Hippocampal formation (tissue), 2 donors: ENCODE measurements at regions not wholly inside any gene's neighbourhood (a gene's known extent, or its start where the extent isn't known, plus 50 kb on each side); places are given as distances from the start of the nearest gene placed in this dataset.

Experiments used
- DNase-seq, 2 donors: peaks; one replicate each; lab custom pipeline; 2025; lab: John Stamatoyannopoulos, UW

DNA sequence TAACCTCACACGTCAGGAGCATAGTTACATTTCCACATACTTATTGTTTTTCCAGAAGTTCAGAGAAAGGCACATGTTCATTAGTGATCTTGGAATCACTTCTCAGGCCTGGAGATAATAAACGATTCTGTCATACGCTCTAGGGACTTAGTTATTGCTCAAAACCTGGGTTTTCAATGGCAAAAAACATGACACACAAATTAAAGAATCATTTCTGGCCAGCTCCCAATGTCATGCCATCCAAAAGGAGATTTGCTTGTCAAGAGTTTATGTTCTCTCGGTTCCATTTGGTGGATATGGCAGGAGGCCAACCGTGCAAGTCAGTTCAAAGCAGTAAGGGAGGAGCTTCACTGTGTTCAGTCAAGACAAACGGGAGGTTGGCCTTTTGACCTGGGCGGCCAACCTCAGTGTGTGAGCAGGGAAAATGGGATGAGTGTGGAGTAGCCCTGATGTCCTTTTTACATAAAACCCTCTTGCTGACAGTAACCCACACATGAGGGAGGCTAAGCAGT lies 123.4 kb downstream of the NXNL2 start:
- no peak for DNase-seq

DNA sequence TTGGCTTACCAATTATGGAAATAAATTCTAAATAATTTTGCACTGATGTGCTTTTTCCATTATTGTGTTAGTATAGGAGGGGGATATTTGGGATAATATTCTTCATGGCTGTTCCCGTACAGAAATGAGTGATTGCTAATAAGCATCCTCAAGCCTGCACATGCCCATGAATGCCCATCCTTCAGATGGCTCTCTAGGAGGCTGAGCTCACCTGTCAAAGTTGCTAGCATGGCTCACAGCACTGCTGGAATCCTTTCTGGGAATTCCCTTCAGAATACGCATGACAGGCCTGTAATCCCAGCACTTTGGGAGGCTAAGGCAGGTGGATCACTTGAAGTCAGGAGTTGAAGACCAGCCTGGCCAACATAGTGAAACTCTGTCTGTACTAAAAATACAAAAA lies 124.1 kb downstream of the NXNL2 start:
- DNase-seq = no peak

DNA sequence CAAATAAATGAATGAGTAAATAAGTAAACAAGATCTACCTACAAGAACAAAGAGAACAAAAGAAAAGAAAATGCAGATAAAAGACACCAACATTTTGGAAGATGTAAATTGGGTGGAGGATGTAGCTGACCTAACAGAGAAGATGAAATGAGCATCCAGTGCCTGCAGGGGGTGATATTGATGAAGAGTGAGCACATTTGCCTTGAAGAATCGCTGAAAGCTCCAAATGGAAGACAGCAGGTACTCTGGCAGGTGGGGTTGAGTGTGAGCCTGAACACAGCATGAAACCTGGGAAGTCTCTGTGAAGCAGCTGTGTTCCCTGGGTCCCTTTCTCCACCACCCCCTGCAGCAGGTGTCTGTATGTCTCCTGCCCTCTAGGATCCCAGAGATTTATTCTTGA lies 125.6 kb downstream of the NXNL2 start:
- no peak for DNase-seq

DNA sequence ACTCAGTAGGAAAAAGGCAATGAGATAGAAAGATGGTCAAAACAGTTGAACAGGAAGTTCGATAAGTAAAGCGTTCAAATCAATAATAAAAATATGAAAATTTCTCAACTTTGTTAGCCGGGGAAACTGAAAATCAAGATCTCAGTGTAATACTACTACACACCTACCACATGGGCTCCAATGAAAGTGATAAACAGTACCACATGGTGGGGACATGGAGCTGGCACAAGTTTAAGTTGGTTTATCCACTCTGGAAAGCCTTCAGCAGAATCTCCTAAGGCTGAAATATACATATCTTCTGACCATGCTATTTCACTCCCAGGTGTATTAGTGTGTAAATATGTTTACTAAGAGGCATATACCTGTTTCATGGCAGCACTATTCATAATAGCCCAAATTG lies 126.8 kb downstream of the NXNL2 start:
- no peak for DNase-seq

DNA sequence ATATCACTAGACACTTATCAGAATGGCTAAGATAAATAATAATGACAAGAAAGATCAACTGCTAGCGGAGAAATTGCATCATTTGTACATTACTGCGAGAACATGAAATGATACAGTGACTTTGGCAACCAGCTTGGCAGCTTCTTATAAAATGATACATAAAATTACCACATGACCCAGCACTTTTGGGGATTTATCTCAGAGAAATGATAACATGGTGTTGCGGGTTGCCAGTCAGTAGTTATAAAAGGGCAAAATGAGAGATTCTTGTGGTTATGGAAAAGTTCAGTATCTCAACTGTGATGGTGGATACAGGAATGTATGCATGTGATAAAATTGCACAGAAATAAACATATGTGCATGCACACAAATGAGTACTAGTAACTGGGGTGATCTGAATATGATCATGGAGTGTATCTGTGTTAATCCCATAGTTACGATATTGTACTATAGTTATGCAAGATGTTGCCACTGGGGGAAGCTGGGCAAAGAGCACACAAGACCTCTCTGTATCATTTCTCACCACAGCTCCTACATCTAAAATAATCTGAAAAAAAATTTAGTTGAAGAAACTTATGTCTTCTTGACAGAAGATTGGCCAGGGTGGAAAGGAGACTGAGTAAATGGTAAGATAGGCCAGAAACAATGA lies 128.9 kb downstream of the NXNL2 start:
- no peak for DNase-seq

DNA sequence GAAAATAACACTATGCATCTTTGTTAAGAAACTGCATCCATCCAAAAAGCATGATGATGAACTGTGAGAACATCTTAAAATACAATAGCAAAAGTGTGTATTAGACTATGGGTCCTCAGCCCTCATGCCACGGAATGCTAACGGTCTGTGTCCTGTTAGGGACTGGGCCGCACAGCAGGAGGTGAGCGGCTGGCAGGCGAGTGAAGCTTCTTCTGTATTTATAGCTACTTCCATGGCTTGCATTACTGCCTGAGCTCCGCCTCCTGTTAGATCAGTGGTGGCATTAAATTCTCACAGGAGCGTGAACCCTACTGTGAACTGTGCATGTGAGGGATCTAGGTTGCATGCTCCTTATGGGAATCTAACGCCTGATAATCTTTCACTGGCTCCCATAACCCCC lies 129.8 kb downstream of the NXNL2 start:
- DNase-seq = no peak

DNA sequence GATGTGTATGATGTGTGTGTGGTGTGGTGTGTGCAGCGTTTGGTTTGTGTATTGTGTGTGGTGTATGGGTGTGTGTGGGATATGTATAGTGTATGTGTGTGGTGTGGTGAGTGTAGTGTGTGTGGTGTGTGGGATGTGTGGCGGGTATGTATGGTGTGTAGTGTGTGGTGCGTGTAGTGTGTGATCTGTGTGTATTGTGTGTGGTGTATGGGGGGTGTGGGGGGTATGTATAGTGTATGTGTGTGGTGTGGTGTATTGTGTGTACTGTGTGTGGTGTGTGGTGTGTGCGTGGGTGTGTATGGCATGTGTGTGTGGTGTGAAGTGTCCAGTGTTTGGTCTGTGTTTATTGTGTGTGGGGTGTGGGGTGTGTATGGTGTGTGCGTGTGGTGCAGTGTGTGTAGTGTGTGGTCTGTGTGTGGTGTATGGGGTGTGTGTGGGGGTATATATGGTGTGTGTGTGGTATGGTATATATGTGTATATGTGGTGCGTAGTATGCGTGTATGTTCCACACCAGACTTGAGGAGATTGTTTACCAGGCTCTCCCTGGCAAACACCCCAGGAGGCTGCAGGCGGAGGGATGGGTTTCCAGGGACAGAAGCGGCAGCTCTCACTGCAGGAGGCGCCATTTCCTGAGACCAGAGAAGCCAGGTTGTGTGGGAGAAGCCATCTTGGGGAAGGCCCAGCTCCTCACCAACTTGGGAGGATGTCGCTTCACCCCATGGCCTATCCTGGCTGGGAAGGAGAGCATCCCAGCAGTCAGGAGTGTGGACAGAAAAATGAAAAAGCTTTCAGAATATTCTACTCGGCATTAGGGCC lies 138.1 kb downstream of the NXNL2 start:
- no peak for DNase-seq

DNA sequence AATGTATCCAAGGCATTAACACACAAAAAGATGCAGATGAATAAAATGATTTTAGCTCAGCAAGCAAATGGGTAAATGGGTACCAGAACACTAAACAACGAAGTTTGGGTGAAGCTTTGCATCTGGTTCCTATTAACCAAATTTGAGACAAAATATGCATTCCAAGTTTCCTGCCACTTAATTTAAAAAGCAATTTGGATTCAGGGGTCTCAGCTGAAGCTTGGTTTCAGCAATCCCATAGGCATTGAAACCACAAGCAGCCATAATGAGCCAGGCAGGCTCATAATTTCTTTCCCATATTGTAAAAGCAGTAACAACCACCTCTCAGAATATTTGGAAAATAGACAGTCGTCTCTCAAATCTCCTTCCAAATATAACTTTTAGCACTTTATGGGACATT lies 138.9 kb downstream of the NXNL2 start:
- DNase-seq = no peak

DNA sequence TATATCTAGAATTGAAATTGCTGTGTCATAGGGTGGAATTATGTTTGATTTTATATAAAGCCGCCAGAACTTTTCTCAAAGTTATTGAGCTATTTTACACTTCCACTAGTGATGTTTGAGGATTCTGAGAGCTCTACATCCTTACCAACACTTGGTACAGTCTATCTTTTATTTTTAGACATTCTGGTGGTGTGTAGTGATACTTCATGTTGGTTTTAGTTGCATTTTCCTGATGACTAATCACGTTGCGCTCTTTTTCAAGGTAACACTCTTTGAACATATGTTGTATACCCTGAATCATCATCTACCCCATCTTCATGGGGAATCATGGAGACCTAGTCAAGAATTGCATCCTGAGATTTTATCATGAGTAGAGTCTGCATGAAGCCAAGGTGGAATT lies 141.7 kb downstream of the NXNL2 start:
- DNase-seq = no peak

DNA sequence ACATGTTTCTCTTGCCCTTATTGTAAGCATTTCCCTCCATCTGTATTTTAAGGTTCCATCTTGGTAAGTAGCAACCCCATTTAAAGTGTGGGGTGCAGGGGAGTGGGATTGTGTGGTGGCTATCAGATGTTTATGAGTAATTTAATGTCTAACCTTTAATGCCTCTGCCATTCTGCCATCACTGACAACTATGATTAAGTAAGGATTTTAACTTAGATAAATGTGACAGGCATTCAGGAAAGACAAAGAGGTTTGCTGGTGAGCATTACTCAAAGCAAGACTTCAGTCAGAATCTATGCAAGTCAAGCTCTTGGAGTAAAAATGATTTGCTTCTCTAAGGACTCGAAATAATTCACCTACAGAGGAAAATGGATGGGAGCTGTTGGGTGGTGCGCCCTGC lies 143.0 kb downstream of the NXNL2 start:
- DNase-seq = no peak

DNA sequence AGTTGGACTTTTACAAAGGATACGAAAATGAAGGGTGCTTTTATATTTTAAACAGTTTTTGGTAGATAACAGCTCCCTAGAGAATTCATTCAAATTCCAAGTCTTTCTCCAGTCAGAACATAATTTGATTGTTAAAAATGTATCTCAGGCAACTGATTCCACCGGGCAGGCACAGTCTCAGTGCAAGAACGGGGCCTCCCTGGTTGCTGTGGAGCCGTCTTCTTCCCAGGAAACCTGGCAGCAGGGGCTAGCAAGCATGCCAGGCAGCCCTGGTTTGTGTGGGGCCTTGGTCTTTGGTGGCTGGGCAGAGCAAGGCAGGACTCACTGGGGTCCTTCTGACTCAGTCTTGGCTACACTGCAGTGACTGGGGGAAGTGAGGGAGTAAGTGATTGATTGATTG lies 143.5 kb downstream of the NXNL2 start:
- no peak for DNase-seq

DNA sequence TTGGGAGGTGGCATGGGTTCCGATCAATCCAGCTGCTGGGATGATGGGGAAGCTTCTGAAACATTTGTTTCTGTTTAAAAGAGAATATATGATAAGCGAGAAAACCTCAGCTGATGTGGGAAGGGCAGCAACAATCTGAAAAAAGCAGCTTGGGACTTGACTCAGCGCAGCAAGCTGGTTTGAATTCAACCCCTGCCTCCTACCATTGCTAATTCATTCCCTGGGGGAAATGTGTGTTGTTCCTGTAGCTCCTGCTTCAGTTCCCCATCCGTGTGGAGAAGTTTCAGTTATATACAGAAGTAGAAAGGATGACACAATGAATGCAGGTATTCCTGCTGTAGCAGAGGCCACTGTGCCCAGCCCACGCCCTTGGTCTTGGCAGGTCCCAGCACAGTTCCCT lies 145.1 kb downstream of the NXNL2 start:
- no peak for DNase-seq

DNA sequence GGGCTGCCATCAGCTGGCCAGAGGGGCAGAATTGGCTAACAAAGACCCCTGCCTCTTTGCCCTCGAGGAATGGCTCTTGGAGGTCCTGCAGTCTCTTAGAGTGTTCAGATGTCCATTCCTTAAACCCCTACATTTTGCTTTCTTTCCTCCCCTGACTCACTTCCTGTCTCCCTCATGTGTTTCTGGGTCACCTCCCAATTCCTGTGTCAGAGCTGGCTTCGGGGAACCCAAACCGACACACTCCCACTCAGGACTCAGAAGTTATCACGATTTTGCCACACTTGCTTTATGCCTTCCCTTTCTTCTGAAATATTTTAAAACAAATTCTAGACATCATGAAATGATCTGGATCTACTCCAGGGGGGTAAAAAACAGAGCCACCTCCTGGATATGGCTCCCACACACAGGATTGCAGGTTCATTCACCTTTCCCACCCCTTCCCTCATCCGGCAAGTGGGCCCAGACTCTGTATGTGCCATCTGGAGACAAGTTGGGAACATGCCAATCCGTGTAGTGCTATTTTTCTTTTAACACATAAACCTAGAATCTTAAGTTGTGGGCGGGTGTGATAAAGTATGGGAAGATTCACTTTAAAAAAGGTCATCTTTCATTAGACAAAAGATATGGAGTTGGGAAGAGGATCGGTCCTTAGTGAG lies 145.7 kb downstream of the NXNL2 start:
- DNase-seq = no peak

DNA sequence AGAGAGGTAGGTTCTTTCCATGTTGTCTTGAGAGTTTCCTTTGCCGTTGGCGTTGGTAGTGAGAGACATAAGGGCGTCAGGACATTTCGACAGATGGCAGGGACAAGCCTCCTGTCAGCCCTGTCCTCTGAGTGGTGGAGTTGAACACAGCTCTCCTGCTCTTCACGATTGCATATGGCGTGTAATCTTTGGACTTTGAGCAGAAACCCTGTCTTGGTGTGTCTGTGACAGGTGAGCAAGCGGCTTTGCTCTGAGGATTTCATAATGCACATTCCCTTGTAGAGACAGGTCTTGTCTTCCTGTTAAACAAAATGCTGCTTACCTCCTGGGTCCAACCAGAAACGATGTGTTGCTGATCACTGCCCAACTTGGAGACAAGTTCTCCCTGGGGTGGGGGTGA lies 146.5 kb downstream of the NXNL2 start:
- DNase-seq = no peak

DNA sequence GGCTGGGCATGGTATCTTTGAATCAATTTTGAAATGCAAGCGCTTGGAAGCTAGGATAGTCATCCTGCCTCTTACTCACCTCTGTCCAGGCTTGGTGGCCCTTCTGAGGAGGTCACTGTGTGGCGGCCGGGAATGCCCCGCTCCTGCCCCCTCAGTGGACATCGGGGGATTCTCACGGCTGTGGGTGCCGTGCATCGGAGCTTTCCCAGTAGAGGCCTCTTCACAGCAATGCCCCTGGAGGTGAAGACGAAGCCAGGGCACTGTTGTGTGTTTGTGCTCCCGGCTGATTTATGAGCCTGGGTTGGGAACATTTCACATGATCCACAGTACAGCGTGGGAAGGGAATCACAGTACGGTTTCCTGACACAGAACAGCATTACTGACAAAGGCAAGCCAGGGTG lies 147.5 kb downstream of the NXNL2 start:
- no peak for DNase-seq

DNA sequence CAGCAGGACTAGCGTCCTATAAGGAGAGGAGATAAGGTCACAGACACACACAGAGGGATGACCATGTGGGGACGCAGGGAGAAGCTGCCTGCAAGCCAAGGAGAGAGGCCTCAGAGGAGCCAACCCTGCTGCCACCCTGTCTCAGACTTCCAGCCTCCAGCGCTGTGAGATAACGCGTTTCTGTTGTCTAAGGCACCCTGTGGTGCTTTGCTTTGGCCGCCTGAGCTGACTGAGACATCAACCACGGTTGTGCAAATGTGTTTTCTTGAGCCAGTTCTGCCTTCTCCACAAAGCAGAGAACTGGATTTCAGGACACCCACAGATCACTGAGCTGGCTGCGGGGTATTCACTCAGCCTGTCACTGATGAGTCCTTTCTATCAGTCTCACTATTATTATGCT lies 149.1 kb downstream of the NXNL2 start:
- DNase-seq = no peak

DNA sequence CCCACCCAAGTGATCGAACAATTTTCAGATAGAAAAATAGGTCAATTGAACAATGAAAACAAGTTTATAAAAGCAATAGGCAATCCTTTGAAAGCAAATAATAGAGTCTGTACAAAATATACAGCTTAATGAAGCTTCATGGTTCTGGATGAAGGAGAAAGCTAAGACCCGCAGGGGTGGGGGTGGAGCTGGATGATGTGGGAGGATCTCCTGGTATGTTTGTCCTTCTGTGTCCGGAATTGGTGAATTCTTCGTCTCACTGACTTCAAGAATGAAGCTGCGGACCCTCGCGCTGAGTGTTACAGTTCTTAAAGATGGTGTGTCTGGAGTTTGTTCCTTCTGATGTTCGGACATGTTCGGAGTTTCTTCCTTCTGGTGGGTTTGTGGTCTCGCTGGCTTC lies 149.9 kb downstream of the NXNL2 start:
- no peak for DNase-seq

DNA sequence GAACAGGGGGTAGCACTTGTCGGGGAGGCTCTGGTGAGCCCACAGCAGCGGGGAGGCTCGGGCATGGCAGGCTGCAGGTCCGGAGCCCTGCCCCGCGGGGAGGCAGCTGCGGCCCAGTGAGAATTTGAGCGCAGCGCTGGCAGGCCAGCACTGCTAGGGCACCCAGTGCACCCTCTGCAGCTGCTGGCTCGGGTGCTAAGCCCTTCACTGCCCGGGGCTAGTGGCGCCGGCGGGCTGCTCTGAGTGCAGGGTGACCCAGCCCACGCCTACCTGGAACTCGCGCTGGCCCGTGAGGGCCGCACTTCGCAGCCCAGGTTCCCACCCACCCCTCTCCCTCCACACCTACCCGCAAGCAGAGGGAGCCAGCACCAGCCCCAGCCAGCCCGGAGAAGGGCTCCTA lies 151.0 kb downstream of the NXNL2 start:
- no peak for DNase-seq

DNA sequence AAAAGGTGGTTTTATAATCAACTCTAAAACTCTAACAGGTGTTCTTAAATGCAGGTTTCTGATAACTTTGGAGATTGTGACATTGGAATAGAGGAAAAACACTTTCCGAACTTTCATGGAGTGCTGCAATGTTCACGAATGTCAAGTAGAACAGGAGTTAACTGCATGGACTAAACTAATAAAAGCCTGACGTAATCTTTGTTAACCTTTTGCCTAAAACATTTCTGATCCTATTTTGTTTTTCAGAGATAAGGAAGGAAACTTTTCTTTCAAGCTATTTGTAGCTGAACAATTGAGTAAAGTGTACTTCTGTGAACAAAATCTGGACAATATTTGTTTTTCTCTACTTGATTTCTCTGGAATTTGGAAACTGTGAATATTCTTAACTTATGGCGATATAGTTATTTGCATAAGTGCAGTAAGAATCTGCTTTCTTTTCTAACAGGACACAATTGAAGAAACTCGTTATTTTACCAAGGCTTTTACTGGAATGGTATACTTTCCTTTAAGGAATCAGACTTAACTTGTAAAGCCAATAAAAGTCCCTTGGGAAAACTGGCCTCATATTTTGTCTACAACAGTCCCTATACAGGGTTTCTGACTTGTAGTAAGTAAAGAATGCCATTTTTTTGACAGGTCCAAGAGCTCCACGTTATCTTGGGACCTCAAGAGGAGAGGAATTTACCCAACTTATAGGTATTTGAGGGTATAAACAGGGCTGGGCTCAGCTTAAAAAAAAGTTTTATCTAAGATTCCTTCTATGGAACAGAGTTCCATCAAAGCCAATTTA lies 154.7 kb downstream of the NXNL2 start:
- DNase-seq = no peak

DNA sequence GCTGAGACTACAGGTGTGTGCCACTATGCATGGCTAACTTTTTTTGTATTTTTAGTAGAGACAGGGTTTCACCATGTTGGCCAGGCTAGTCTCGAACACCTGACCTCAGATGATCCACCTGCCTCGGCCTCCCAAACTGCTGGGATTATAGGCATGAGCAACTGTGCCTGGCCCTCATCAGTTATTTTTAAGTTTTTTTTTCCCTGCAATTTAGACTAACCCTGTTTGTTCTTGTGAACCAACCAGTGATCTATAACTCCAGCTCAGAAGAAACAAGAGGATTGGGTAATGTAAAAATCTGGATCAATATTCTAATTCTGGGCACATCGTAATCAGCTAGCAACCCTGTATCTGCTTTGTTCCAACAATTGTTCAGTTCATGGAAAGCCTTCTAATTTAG lies 155.7 kb downstream of the NXNL2 start:
- DNase-seq = no peak

DNA sequence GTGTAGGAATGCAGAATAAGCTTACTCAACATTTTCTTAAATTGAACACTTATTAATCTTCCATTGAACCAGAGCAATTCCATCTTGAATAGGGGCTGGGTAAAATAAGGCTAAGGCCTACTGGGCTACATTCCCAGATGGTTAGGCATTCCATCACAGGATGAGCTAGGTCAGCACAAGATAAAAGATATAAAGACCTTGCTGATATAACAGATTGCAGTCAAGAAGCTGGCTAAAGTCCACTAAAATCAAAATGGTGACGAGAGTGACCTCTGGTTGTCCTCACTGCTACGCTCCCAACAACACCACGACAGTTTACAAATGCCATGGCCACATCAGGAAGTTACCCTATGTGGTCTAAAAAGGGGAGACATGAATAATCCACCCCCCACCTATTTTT lies 156.1 kb downstream of the NXNL2 start:
- DNase-seq = no peak

DNA sequence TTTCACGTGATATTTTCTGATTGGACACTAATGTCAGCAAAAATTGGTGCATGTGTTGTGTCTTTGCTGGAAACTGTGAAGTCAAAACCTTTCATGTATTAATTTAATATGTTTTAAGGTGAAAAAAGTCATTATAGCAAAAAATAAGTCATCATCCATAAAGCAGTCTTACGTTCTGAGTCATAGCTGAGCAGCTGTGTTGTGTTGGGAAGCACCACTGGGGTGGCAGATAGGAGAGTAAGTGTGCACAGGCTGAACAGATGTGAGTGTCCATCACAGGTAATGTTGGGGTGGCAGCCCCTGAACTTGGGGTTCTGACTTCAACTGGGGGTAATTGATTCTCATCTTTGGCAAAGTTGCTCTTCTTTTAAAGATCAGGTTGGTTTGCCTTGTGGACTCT lies 156.8 kb downstream of the NXNL2 start:
- DNase-seq = no peak
